NCI-H2107 treated with DMSO at 0.1 percent for 48 hours (cell line): ENCODE measurements at regions not wholly inside any gene's neighbourhood (a gene's known extent, or its start where the extent isn't known, plus 50 kb on each side); places are given as distances from the start of the nearest gene placed in this dataset.

ENCODE experiments used
- DNase-seq: peaks from one replicate; lab custom pipeline; 2025; ENCODE audit not compliant: unreplicated experiment; lab: John Stamatoyannopoulos, UW

GRCh38 chr2:58908501-58909154, 667.5 kb upstream of the FANCL start:
- DNase-seq = no peak

- DNase-seq = no peak
Measured at GRCh38 chr2:58907644-58908043, 666.5 kb upstream of the FANCL start.

- DNase-seq = no peak
Measured at GRCh38 chr2:58906081-58906645, 665.0 kb upstream of the FANCL start.

- DNase-seq = no peak
Measured at GRCh38 chr2:58904095-58904494, 663.0 kb upstream of the FANCL start.

- no peak for DNase-seq
Measured at GRCh38 chr2:58903427-58903826, 662.3 kb upstream of the FANCL start.

- no peak for DNase-seq
Measured at GRCh38 chr2:58900246-58901027, 659.3 kb upstream of the FANCL start.

GRCh38 chr2:58899692-58900091, 658.6 kb upstream of the FANCL start:
- no peak for DNase-seq

GRCh38 chr2:58896638-58897037, 655.5 kb upstream of the FANCL start:
- no peak for DNase-seq

GRCh38 chr2:58895857-58896256, 654.7 kb upstream of the FANCL start:
- DNase-seq = no peak

- no peak for DNase-seq
Measured at GRCh38 chr2:58893656-58894351, 652.7 kb upstream of the FANCL start.

- DNase-seq = no peak
Measured at GRCh38 chr2:58891828-58892377, 650.8 kb upstream of the FANCL start.

GRCh38 chr2:58890865-58891525, 649.9 kb upstream of the FANCL start:
- no peak for DNase-seq

GRCh38 chr2:58886009-58886408, 644.9 kb upstream of the FANCL start:
- DNase-seq = no peak

GRCh38 chr2:58879834-58880233, 638.7 kb upstream of the FANCL start:
- no peak for DNase-seq

GRCh38 chr2:58878778-58879177, 637.7 kb upstream of the FANCL start:
- no peak for DNase-seq

GRCh38 chr2:58876126-58876525, 635.0 kb upstream of the FANCL start:
- DNase-seq = no peak

GRCh38 chr2:58875436-58875835, 634.3 kb upstream of the FANCL start:
- no peak for DNase-seq

GRCh38 chr2:58871469-58872142, 630.5 kb upstream of the FANCL start:
- DNase-seq = no peak

GRCh38 chr2:58870704-58871103, 629.6 kb upstream of the FANCL start:
- DNase-seq = no peak

- no peak for DNase-seq
Measured at GRCh38 chr2:58866946-58867345, 625.8 kb upstream of the FANCL start.
